ENCODE measurements at regions not wholly inside any gene's neighbourhood (a gene's known extent, or its start where the extent isn't known, plus 50 kb on each side); places are given as distances from the start of the nearest gene placed in this dataset.

GRCh38 chr2:239677453-239678185 lies 276.8 kb upstream of the HDAC4 start:
- DNase-seq (ENCODE audit: low read depth in 4 of 4, low spot score in 3 of 4): no peak

DNA sequence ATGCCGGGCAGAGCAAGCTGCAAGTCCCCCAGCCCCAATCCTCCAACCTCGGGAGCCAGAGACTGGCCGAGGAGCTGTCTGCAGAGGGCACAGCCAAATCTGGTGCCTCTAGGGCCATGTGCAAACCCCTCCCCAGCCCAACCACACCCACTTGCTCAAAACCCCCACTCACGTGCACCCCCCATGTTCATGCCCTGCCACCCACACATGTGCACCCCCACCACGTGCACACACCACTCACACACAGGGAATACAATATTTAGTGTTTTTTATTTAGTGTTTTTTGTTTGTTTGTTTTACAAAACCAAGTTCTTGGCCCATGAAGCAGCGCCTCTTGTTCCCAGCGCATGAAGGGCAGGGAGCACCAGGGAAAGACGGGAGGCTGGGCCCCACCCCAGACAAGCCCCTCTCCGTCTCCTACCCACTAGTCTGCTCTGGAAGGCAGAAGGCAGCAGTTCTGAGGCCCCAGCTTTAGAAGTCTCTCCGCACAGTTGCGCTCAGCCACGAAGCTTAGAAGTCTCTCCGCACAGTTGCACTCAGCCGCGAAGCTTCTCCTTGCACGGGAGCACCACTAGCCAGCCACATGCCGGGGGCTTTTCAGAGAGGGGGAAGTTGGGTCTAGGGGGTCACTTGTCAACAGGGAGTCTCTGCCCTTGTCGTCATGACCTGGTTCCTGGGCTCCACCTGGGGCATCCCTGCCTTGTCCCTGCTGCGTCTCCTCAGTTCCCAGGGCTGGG lies 276.1 kb upstream of the HDAC4 start:
- DNase-seq (ENCODE audit: low read depth in 4 of 4, low spot score in 3 of 4): no peak

DNA sequence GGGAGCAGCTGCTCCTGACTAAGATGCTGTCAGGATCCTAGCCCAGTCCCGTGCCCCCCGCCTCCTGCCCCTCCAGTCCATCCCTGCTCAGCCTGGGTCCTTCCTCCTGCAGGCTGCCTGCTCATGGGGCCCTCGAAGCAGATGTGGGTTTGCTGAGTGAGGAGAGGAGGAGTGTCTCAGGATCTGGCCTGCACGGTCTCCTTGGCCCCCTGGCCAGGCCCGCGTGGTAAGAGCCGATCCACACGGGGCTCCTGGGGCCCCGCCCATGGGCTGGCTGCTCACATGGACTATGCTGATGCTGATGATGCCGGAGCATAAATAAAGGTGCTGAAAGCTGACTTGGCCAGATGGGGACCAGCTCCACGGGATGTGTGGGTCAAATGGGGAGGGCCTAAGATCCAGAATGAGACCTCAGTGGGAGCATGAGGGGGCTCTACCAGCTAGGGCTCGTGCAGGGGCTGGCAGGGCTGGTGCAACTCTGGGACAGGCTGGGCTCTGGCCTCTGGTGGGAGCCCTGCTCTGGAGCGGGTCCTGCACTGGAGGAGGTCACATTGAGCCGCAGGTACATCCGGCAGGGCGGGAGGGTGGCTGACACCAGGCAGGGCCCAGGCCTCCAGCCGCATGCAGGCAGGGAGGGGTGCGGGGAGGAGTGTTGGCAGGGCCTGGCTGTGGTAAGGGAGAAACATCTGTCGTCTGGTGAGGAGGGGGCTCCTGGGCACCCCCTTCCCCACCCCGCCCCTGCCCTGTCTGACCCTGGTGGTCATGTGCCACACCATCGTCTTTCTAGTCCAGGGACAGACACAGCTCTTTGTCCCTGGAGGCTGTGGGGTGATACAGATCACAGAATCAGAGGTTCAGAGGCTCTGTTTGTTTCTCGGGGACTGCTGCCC lies 275.3 kb upstream of the HDAC4 start:
- no peak for DNase-seq (ENCODE audit: low read depth in 4 of 4, low spot score in 3 of 4)

- no peak for DNase-seq (ENCODE audit: low read depth in 4 of 4, low spot score in 3 of 4)
Measured at GRCh38 chr2:239674981-239675825, 274.4 kb upstream of the HDAC4 start.

GRCh38 chr2:239674101-239674980 lies 273.5 kb upstream of the HDAC4 start:
- DNase-seq (ENCODE audit: low read depth in 4 of 4, low spot score in 3 of 4): no peak

GRCh38 chr2:239673641-239674040 lies 272.8 kb upstream of the HDAC4 start:
- DNase-seq (ENCODE audit: low read depth in 4 of 4, low spot score in 3 of 4): no peak

DNA sequence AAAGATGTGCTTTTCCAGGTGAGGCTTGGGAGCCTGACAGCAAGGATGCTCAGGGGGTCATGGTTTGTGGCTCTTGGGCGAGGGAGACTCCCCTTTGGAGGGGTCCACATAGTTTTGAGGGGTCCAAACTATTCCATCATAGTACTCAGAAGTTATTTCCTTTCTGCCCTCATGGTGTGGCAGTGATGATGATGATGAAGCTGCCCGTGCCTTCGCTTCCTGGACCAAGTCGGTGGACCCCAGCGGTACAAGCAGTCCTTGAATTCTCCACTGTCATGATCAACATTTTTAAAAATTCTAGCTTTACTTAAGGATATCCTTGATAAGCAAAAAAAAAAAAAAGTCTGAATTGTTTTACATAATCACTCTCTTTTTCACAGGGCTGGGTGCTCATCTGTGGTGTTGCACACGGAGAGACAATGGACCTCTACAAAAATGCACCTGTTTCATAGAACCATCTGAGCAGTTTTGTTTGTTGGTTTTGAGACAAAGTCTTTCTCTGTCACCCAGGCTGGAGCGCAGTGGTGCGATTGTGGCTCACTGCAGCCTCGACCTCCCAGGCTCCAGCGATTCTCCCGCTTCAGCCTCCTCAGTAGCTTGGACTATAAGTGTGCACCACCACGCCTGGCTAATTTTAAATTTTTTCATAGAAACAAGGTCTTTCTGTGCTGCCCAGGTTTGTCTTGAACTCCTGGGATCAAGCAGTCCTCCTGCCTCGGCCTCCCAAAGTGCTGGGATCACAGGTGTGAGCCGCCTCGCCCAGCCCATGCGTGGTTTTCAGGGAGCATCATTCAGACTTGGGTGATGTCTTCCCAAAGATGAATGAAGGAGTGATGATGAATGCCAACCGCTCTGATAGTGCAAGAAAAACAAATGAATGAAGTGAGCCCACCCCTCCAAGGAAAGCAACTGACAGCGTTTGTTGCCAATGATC lies 271.4 kb upstream of the HDAC4 start:
- no peak for DNase-seq (ENCODE audit: low read depth in 4 of 4, low spot score in 3 of 4)

DNA sequence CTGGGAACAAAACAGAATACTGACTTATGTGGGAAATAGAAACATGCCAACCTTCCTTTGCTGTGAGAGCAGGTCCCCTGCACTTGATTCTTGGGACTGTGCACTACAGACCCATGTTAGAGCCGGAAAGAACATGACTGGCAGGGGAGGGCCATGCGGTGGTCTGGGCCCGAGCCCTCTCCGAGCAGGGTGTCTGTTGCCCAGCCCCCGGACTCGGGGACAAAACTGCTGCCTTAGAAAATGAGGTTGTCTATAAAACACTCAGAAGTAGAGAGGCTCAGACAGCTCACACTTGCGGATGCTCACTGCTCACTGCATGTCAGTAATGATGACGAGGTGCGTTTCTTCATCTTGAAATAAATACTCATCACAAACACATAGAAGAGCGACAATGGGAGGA lies 270.7 kb upstream of the HDAC4 start:
- DNase-seq (ENCODE audit: low read depth in 4 of 4, low spot score in 3 of 4): no peak

DNA sequence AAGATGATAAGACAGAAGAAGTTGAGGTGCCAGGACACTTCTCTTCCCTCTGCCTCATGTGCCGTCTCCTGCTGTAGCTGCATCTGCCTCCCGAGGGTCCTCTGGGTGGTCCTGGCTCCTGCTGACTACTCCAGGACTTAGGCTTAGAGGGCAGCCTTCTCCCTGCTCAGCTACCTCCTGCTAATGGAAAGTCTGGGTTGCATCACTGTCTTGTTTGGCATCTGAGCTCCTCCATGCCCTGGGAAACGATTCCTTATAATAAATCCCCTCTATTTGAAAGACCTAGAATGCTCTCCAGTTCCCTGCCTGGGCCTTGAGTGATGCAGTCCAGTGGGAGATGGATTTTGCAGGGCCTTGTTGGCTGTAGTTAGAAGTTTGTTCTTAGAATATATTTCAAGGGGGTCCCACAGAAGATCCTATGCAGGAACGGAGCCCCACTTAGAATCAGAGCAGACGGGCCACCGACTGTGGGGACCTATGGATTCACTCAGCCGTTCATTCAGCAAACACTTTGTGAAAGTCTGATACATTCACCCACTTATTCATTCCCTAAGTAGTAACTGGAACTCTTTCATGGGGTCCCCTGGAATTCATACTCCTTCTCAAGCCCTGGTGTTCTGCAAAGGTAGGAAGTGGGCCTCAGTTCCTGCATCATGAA lies 269.8 kb upstream of the HDAC4 start:
- no peak for DNase-seq (ENCODE audit: low read depth in 4 of 4, low spot score in 3 of 4)

- no peak for DNase-seq (ENCODE audit: low read depth in 4 of 4, low spot score in 3 of 4)
Measured at GRCh38 chr2:239669899-239670460, 269.2 kb upstream of the HDAC4 start.

DNA sequence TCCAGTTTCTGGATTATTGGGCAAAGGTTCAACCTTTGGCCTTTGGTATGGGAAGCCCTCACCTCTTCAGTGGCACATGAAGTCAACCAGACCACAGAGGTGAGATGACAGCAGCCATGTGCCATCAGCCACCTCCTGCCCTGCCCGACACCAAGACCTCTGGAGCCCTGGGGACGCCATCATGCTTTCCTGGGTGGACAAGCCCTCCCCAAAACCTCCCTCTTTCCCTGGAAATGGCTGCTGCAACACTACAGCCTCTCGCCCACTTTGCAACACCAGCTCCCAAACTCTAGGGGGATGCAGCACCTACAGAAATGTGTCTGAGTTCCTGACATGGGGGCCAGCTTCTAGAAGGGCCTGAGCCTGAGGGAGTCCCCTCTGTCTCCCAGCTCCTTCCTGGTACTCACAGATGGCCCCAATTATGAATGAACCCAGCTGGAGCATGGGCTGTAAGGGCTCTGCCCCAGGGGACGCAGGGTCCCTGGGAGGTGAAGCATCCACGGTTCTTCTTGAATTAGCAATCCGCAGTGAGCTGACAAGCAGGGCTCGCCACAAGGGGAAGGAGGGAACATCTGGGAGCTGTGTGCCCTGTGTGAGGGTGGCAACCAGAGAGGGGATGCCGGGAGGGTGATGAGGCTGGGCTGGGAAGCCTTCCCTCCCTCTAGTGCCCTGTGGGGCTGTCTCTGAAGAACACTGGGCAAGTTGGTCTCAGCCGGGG lies 268.5 kb upstream of the HDAC4 start:
- no peak for DNase-seq (ENCODE audit: low read depth in 4 of 4, low spot score in 3 of 4)

- DNase-seq (ENCODE audit: low read depth in 4 of 4, low spot score in 3 of 4): no peak
Measured at GRCh38 chr2:239668651-239669050, 267.8 kb upstream of the HDAC4 start.

GRCh38 chr2:239668042-239668441 lies 267.2 kb upstream of the HDAC4 start:
- no peak for DNase-seq (ENCODE audit: low read depth in 4 of 4, low spot score in 3 of 4)

GRCh38 chr2:239667431-239667985 lies 266.7 kb upstream of the HDAC4 start:
- no peak for DNase-seq (ENCODE audit: low read depth in 4 of 4, low spot score in 3 of 4)

- no peak for DNase-seq (ENCODE audit: low read depth in 4 of 4, low spot score in 3 of 4)
Measured at GRCh38 chr2:239666855-239667376, 266.1 kb upstream of the HDAC4 start.

Measured in left renal pelvis (tissue), 4 donors.